OCI-LY7 (cell line): ENCODE measurements at regions not wholly inside any gene's neighbourhood (a gene's known extent, or its start where the extent isn't known, plus 50 kb on each side); places are given as distances from the start of the nearest gene placed in this dataset.

Source experiments
- BruUV-seq: library from RNA; stranded (reverse); fragments of 400-500 nt; replicated peaks from 2 replicates; lab custom pipeline; 2021; lab: Mats Ljungman, UMichigan
- CTCF ChIA-PET: fragments of 300-600 bp; sonication (Branson Sonifier 250); formaldehyde crosslinking; loops from one replicate; lab custom pipeline; 2022; ENCODE audit warnings: antibody characterized with exemption; ENCODE audit not compliant: unreplicated experiment; lab: Charles Lee
- POLR2A ChIA-PET: fragments of 300-600 bp; sonication (Branson Sonifier 250); formaldehyde crosslinking; loops from one replicate; lab custom pipeline; 2022; ENCODE audit warnings: antibody characterized with exemption; lab: Charles Lee
- DNase-seq: peaks from one replicate; pipeline ENCODE4 v3.0.0-alpha.2; 2015; ENCODE audit warnings: low spot score
- H2AFZ ChIP-seq: fragments of 200-600 bp; sonication (generic), shearing (Covaris generic); 2 replicates; pipeline ENCODE4 v1.6.1; 2014; ENCODE audit warnings: mild to moderate bottlenecking, antibody characterized with exemption, low read length, moderate library complexity
- H3K27ac ChIP-seq: fragments of 200-600 bp; sonication (generic); 2 replicates; pipeline ENCODE4 v1.5.1; 2014; ENCODE audit warnings: mixed run types, low read depth, mild to moderate bottlenecking, moderate library complexity, low read length, inconsistent platforms; ENCODE audit not compliant: poor library complexity, severe bottlenecking
- H3K36me3 ChIP-seq: fragments of 200-600 bp; sonication (generic); 2 replicates; pipeline ENCODE4 v1.6.1; 2014; ENCODE audit warnings: mild to moderate bottlenecking, antibody characterized with exemption, low read length, moderate library complexity, mixed read lengths; ENCODE audit not compliant: insufficient read depth
- H3K4me1 ChIP-seq: fragments of 200-600 bp; sonication (generic); 2 replicates; pipeline ENCODE4 v1.5.1; 2014; ENCODE audit warnings: mild to moderate bottlenecking, low read length; ENCODE audit not compliant: insufficient read depth, poor library complexity, severe bottlenecking
- H3K4me2 ChIP-seq: fragments of 200-600 bp; sonication (generic); 2 replicates; pipeline ENCODE4 v1.6.1; 2014; ENCODE audit warnings: mild to moderate bottlenecking, low read length
- H3K4me3 ChIP-seq: fragments of 200-600 bp; sonication (generic); 2 replicates; pipeline ENCODE4 v1.5.1; 2014; ENCODE audit warnings: mild to moderate bottlenecking, low read depth, low read length; ENCODE audit not compliant: poor library complexity, severe bottlenecking
- H3K79me2 ChIP-seq: fragments of 200-600 bp; sonication (generic); 2 replicates; pipeline ENCODE4 v1.6.1; 2016; ENCODE audit warnings: low read depth, mild to moderate bottlenecking, low read length, moderate library complexity, mixed read lengths; ENCODE audit not compliant: insufficient read depth
- H3K9me2 ChIP-seq: fragments of 200-600 bp; sonication (generic); 2 replicates; pipeline ENCODE4 v1.6.1; 2016; ENCODE audit warnings: mild to moderate bottlenecking, low read length, mixed read lengths; ENCODE audit not compliant: insufficient read depth
- H3K9me3 ChIP-seq: fragments of 200-600 bp; sonication (generic); 2 replicates; pipeline ENCODE4 v1.6.1; 2014; ENCODE audit warnings: mild to moderate bottlenecking, mixed run types, low read length, mixed read lengths
- H4K20me1 ChIP-seq: fragments of 200-600 bp; sonication (generic); 2 replicates; pipeline ENCODE4 v1.6.1; 2014; ENCODE audit warnings: mild to moderate bottlenecking, antibody characterized with exemption, low read length, moderate library complexity, mixed read lengths; ENCODE audit not compliant: insufficient read depth
- CTCF ChIP-seq: fragments of 200-600 bp; sonication (generic); conservative IDR thresholded peaks from 2 replicates; pipeline ENCODE4 v1.5.1; 2014; ENCODE audit warnings: mild to moderate bottlenecking, antibody characterized with exemption, low read length, moderate library complexity, mixed read lengths
- EZH2phosphoT487 ChIP-seq: fragments of 200-600 bp; sonication (generic); IDR thresholded peaks from 2 replicates; pipeline ENCODE4 v1.6.1; 2018; ENCODE audit warnings: low read depth, borderline replicate concordance, mild to moderate bottlenecking, mixed run types, antibody characterized with exemption, low read length, moderate library complexity, mixed read lengths
- intact Hi-C: fragments of 100-400 bp; cut with micrococcal nuclease; formaldehyde crosslinking; loops from one replicate; pipeline ENCODE4 v1.10.0; 2022; ENCODE audit not compliant: unreplicated experiment

- Histone ChIP-seq H4K20me1 (no peaks in the 10 kb centered on the region), H3K36me3 (no peaks in the 10 kb centered on the region), H3K79me2 (no peaks in the 10 kb centered on the region), H3K9me3 (no peaks in the 10 kb centered on the region), H3K4me3 (no peak overlapping the region), H2AFZ (no peak overlapping the region), H3K4me2 (no peak overlapping the region), H3K27ac (no peak overlapping the region), H3K9me2 (no peaks in the 10 kb centered on the region), H3K4me1 (no peaks in the 10 kb centered on the region)
- ChIA-PET POLR2A (interaction anchor here (1.1 kb wide), 1 partner anchor 241 kb away, joined by 3 read pairs; no protein-coding TSS in a partner anchor), CTCF (no interaction called here)
- TF ChIP-seq CTCF = no peak
- no peak for TF ChIP-seq EZH2phosphoT487
- no TSS peak for BruUV-seq
- DNase-seq = no peak
- intact Hi-C loops = no loop called here
Measured at GRCh38 chr2:19839438-19839837, 62.3 kb downstream of the TTC32 start.

GRCh38 chr2:19838616-19839015 lies 63.2 kb downstream of the TTC32 start:
- ChIA-PET POLR2A (interaction anchor here (0.7 to 1.1 kb wide), 2 partner anchors 240 to 616 kb away, joined by 3 read pairs; no protein-coding TSS in a partner anchor), CTCF (no interaction called here)
- Histone ChIP-seq H3K9me3 (no peaks in the 10 kb centered on the region), H4K20me1 (no peaks in the 10 kb centered on the region), H3K36me3 (no peaks in the 10 kb centered on the region), H3K4me3 (no peak overlapping the region), H3K4me1 (no peaks in the 10 kb centered on the region), H3K27ac (no peak overlapping the region), H3K79me2 (no peaks in the 10 kb centered on the region), H2AFZ (no peak overlapping the region), H3K9me2 (no peaks in the 10 kb centered on the region), H3K4me2 (no peak overlapping the region)
- no peak for TF ChIP-seq EZH2phosphoT487
- no peak for TF ChIP-seq CTCF
- DNase-seq = no peak
- BruUV-seq = no TSS peak
- intact Hi-C loops = no loop called here

GRCh38 chr2:19837235-19837766 lies 64.5 kb downstream of the TTC32 start:
- H3K79me2 ChIP-seq = no peaks in the 10 kb centered on the region
- H2AFZ ChIP-seq = no peak overlapping the region
- intact Hi-C loops = no loop called here
- ChIA-PET POLR2A (interaction anchor here (0.6 to 1.1 kb wide), 2 partner anchors 10 to 34 kb away, joined by 3 read pairs; no protein-coding TSS in a partner anchor), CTCF (no interaction called here)
- H3K4me1 ChIP-seq = no peaks in the 10 kb centered on the region
- H3K27ac ChIP-seq = no peak overlapping the region
- H3K9me3 ChIP-seq = no peaks in the 10 kb centered on the region
- no peak overlapping the region for H3K4me2 ChIP-seq
- TF ChIP-seq EZH2phosphoT487 (no peak), CTCF (no peak)
- DNase-seq = no peak
- H3K9me2 ChIP-seq = no peaks in the 10 kb centered on the region
- BruUV-seq = no TSS peak
- H3K4me3 ChIP-seq = no peak overlapping the region
- no peaks in the 10 kb centered on the region for H4K20me1 ChIP-seq
- no peaks in the 10 kb centered on the region for H3K36me3 ChIP-seq
